Uterus (tissue), 2 donors: ENCODE measurements at regions not wholly inside any gene's neighbourhood (a gene's known extent, or its start where the extent isn't known, plus 50 kb on each side); places are given as distances from the start of the nearest gene placed in this dataset.

Experiments
- CTCF ChIP-seq, 4 experiments: fragments of 200-600 bp in 2 of 4; fragments of 450-650 bp in 2 of 4; sonication (generic) in 2 of 4; IDR thresholded peaks; one replicate each; pipeline ENCODE4 v1.5.1; 2016 to 2019; ENCODE audit warnings: antibody characterized with exemption in 4 of 4, mild to moderate bottlenecking in 2 of 4, moderate library complexity in 1 of 4
- POLR2A ChIP-seq, 2 donors: fragments of 450-650 bp; IDR thresholded peaks; one replicate each; pipeline ENCODE4 v1.6.1; 2016; ENCODE audit warnings: antibody characterized with exemption in 2 of 2, mild to moderate bottlenecking in 1 of 2, moderate library complexity in 1 of 2

- TF ChIP-seq CTCF (IDR thresholded peaks at IDR 0.05), result no peak
- no peak for TF ChIP-seq POLR2A (IDR thresholded peaks at IDR 0.05)
These were observed 655.9 kb upstream of the SYT4 start for GRCh38 chr18:43933177-43933576.
